Epithelial cell of esophagus (primary cell): ENCODE measurements at regions not wholly inside any gene's neighbourhood (a gene's known extent, or its start where the extent isn't known, plus 50 kb on each side); places are given as distances from the start of the nearest gene placed in this dataset.

Experiments used
- DNase-seq: peaks from one replicate; pipeline ENCODE4 v3.0.0; 2010; ENCODE audit warnings: low read depth
- H3K4me3 ChIP-seq: 2 replicates; pipeline ENCODE4 v1.5.1; 2011; ENCODE audit warnings: mild to moderate bottlenecking, low read length, control low read depth
- TF ChIP-seq, protein P1 (sequence below): IDR thresholded peaks from 2 replicates; pipeline ENCODE4 v1.5.1; 2011; ENCODE audit warnings: low read depth, mild to moderate bottlenecking, low read length, control low read depth, inconsistent platforms; ENCODE audit not compliant: insufficient read depth; ENCODE audit errors: missing control alignments

DNA sequence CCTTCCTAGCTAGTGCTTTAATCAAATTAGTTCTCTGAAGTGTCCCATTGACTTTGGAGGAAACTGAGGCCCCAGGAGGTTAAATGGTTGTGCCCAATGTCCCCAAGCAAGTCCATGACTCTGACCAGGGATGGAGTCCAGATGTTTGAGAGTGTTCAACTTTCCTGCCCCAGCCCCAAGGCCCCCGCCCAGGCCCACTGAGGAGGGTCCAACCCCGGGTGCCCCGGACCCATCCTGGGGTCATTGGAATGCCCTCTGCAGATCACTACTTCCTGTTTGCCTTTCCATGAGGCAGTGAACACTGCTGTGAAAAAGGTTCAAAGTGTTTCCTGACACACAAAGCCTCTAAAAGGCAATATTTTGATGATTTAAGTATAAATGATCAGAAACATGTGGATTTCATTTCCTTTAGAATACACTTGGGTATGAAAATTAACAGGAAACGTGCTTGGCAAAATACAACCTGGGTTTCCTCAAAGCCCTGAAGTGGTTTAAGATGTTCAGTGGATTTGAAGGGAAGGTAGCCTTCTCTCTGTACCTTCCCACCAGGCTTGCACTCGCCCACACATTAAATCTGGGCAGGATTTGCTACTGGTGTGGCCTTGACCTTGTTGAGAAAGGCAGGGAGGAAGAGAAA, 335.7 kb downstream of the TSHZ3 start:
- DNase-seq = no peak
- no peak overlapping the region for H3K4me3 ChIP-seq
- TF ChIP-seq, protein P1, sequence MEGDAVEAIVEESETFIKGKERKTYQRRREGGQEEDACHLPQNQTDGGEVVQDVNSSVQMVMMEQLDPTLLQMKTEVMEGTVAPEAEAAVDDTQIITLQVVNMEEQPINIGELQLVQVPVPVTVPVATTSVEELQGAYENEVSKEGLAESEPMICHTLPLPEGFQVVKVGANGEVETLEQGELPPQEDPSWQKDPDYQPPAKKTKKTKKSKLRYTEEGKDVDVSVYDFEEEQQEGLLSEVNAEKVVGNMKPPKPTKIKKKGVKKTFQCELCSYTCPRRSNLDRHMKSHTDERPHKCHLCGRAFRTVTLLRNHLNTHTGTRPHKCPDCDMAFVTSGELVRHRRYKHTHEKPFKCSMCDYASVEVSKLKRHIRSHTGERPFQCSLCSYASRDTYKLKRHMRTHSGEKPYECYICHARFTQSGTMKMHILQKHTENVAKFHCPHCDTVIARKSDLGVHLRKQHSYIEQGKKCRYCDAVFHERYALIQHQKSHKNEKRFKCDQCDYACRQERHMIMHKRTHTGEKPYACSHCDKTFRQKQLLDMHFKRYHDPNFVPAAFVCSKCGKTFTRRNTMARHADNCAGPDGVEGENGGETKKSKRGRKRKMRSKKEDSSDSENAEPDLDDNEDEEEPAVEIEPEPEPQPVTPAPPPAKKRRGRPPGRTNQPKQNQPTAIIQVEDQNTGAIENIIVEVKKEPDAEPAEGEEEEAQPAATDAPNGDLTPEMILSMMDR = no peak

DNA sequence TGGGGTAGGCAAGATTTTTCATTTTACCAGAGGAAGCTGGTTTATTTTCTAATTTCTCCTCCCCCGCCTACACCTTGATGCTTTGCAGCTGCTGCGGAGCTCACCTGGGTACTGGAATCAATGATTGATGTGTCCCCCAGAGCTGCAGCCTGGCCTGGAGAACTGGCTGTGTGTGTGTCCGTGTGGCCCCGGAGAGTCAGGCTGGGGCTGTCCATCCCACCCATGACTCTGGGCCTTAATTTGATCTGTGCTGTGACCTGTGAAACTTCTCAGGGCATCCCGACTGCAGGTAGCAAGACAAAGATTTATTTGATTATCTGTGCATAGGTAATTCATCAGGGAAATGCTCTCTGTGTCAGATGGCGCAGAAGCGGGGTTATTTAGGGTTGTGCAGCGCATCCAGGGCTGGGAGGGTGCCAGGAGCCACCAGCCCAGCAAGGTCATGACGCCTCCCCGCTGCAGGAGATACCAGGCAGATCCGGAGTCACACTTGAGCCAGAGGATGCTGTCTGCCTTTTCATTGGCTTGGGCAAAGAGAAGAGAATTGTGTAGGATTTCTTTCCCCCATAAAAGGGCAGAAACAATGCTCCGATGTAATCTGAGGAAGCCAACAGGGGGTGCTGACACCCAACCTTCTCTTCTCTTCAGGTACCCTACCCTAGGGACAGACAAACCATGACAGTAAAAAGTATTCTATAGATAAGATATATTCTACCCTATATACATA, 346.6 kb downstream of the TSHZ3 start:
- TF ChIP-seq, protein P1 = no peak
- no peak overlapping the region for H3K4me3 ChIP-seq

DNA sequence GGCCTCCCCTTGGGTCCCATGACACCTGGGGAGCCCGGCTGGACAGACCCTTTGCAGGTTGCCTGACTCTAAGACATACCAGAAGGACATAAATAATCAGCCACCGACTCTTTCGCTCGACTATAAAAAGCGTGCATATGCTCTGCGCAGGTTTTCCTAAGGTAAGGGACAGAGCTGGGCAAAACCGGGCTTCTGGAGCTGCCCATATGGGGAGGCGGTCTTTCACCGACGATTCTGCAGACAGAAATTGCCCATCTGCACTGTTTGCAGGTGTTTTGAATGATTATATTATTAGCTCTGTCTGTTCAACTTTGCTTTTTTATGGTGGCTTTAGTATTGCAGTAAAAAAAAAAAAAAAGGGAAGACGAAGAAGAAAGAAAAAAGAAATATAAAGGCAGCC, 347.2 kb downstream of the TSHZ3 start:
- TF ChIP-seq, protein P1 = no peak
- no peak overlapping the region for H3K4me3 ChIP-seq
- no peak for DNase-seq

More for the DNA sequence above, 346.6 kb downstream of the TSHZ3 start:
- no peak for DNase-seq

DNA sequence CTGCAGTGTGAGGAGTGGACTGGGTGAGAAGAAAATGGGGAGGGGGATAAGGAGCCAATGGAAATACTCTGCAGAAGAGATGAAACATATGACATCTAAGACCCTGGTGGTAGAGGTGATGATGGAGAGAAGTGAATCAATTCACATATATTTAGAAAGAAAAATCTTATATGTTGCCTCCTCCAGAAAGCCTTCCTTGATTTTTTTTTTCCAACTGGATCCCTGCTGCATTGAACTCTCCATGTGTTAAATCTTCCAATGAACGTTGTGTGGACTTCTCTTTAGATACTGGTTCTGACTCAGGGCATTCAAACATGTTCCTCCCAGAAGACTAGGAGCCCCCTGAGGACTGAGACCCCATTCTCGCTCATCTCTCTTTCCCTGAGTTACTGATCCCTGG, 348.3 kb downstream of the TSHZ3 start:
- no peak overlapping the region for H3K4me3 ChIP-seq
- TF ChIP-seq, protein P1 = no peak
- DNase-seq = no peak

DNA sequence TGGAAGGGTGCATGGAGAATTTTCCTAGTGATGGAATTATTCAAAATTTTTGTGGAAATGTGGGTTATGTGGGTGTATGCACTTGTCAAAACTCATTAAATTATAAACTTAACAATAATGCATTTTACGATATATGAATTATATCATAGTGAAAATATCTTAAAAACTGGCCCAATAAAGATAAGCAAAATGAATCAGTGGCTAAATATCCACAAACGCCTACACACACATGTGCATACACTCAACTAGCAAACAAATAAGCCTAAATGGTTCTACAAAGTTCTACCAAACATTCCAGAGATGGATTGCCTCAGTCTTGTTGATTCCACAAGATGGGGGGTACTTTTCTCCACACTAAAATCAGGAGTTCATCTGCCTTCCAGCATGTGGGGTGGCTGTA, 349.5 kb downstream of the TSHZ3 start:
- TF ChIP-seq, protein P1 = no peak
- no peak for DNase-seq
- no peak overlapping the region for H3K4me3 ChIP-seq

DNA sequence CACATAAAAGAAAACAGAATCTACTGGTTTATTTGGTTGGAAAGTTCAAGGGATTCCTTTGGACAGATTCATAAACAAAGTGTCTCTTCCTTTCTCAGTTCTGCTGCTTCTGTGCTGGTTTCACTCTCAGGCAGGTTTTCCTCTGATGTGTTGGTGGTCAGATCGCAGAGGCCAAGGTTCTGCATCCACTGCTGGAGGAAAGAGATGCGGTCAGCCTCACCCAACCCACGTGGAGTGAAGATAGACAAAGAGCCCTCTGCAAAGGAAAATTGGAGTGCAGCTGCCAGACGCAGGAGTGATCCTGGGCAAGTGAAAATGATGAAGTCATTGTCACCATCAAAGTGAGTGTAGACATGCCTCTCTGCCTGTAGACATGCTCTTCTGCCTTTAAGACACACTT, 352.0 kb downstream of the TSHZ3 start:
- no peak for DNase-seq
- TF ChIP-seq, protein P1 = no peak
- H3K4me3 ChIP-seq = no peak overlapping the region

DNA sequence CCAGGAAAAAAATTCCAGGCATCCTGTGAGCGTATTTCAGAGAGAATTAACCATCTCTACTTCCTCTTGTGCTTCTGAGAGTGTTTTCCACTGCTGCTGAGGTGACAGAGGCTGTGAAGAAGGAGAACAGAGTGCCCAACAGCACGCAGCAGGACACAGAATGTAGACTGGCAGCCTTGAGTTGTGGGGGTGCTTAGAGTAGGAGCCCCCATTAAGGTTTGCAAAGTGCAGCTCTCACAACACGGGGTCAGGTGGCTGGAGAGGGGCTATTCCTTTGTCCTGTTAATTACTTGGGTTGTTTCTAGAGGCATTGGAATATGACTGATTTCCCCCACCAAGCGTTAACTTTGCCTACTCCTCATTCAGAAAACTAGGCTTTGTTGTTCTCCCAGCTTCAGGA, 370.6 kb downstream of the TSHZ3 start:
- TF ChIP-seq, protein P1 = no peak
- DNase-seq = no peak
- no peak overlapping the region for H3K4me3 ChIP-seq
